ENCODE measurements at regions not wholly inside any gene's neighbourhood (a gene's known extent, or its start where the extent isn't known, plus 50 kb on each side); places are given as distances from the start of the nearest gene placed in this dataset.
A peak's percentile ranks its signal among the peaks of the same experiment; 100 is the strongest.

DNA sequence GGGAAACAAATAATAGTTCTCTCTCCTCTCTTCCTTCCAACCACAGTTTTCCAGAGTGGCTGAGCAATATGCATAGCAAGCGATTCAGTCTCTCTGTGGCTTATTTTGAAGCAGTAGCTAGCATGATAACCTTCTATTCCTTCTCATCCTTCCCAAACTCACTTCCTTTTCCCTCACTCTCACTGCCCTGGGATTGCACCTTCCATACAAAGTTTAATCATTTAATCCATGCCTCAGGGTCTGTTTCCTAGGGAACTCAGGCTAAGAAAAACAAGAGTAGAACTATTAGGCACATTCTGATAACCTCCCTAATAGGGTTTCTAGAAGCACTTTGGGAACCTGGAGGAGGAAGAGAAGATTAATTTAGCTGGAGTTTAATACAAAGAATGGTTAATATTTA is 97.7 kb upstream of the S1PR1 start:
- Histone ChIP-seq H3K4me1 (peaks cover 0 to 37% (median 29%) of the 10 kb centered on the region in 9 donors), H3K27ac (peak overlapping the region in 2 of 10 donors; percentile 21 to 29), H3K4me3 (no peak overlapping the region), H3K27me3 (no peaks in the 10 kb centered on the region), H3K36me3 (no peaks in the 10 kb centered on the region), H3K9me3 (no peaks in the 10 kb centered on the region)
- DNase-seq (no peak), ATAC-seq (peak in 1 of 8 donors; percentile 22)
- intact Hi-C loops (cut with DNase I) = loop anchor here in 9 of 10 donors (5.0 to 10.0 kb wide), 5 partner anchors 96 to 214 kb away; partner anchors contain the start of gene S1PR1 (in 5 of the 9)
- TF ChIP-seq, protein P1, sequence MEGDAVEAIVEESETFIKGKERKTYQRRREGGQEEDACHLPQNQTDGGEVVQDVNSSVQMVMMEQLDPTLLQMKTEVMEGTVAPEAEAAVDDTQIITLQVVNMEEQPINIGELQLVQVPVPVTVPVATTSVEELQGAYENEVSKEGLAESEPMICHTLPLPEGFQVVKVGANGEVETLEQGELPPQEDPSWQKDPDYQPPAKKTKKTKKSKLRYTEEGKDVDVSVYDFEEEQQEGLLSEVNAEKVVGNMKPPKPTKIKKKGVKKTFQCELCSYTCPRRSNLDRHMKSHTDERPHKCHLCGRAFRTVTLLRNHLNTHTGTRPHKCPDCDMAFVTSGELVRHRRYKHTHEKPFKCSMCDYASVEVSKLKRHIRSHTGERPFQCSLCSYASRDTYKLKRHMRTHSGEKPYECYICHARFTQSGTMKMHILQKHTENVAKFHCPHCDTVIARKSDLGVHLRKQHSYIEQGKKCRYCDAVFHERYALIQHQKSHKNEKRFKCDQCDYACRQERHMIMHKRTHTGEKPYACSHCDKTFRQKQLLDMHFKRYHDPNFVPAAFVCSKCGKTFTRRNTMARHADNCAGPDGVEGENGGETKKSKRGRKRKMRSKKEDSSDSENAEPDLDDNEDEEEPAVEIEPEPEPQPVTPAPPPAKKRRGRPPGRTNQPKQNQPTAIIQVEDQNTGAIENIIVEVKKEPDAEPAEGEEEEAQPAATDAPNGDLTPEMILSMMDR (IDR thresholded peaks at IDR 0.05) = no peak
- 52 to 57% methylated on average over 1 of the region's 1 CpG for WGBS, 2 donors

DNA sequence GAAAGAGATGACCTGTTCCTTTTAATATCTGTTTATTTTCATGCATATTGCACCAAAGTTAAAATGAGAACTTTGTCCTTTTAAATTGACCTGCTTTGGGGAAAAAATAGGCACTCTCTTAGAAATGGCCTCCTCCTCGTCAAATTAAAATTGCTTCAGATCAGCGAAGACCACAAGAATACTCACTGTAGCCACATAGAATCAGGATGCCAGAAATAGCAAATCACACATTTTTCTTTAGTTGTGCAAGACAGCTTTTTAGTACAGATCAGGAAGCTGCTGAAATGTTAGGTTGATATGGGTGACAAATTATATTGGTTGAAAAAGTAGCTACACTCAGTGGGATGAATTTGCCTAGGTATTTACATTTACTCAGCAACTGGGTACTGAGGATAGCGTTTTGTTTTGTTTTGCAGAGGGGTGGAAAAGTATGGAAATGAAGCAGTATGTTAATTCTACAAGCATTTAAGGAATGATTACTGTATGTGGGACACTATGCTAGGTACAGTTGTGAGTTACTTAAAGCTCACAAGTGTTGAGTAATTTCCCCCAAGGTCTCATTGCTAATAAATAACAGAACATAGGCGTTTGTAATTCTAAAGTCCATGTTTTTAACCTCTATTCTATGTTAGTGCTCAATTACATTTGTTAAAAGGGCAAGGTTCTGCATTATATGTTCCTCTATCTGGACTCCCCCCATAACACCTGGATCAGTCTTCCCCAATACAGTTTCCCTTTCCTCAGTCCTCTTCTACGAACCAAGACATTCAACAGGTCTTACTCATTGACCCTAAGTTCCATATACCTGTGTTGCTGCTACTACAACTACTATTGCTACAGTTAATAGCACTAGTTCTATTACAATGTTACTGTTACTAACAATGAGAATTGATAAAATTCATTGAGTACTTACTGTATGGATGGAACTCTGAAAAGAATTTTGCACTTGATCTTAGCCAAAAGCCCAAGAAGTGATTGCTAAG is 99.4 kb upstream of the S1PR1 start:
- DNase-seq (no peak), ATAC-seq (peak in 2 of 8 donors; percentile 26 to 28)
- Histone ChIP-seq H3K4me3 (no peak overlapping the region), H3K4me1 (peaks cover 0 to 37% (median 29%) of the 10 kb centered on the region in 9 donors), H3K36me3 (no peaks in the 10 kb centered on the region), H3K9me3 (no peaks in the 10 kb centered on the region), H3K27me3 (no peaks in the 10 kb centered on the region), H3K27ac (peak overlapping the region in 4 of 10 donors; percentile 5 to 50 (median 20))
- WGBS, 2 donors = 45 to 50% methylated on average over 5 of the region's 5 CpGs
- intact Hi-C loops (cut with DNase I) = loop anchor here (1.0 to 10.0 kb wide), 9 partner anchors 97 to 213 kb away; partner anchors contain the start of gene S1PR1 (in 6 of the 10)
- TF ChIP-seq, protein P1 (IDR thresholded peaks at IDR 0.05) = peak in 1 of 9 donors; percentile 14

DNA sequence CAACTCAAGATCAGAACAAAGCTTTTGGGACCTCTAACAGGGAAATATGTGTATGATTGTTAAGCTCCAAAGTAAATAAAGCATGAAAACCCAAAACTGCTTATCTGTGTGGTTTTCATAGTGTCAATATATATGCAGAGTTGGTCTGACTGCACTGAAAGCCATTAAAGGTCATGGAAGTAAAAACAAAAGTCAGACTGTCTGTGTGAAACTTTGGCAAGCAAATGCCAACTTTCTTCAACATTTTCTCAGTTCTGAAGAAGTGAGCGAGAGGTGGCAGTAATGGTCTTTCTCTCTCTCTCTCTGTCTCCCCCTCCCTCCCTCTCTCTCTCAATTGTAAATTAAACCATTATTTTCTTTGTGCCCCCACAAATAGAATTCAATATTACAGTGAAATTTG is 100.1 kb upstream of the S1PR1 start:
- DNase-seq (peak in 1 of 2 donors; percentile 25), ATAC-seq (peak in 7 of 8 donors; percentile 53 to 80 (median 69))
- H3K4me1 ChIP-seq = peaks cover 0 to 37% (median 29%) of the 10 kb centered on the region in 9 donors
- intact Hi-C loops (cut with DNase I) = loop anchor here (1.0 to 10.0 kb wide), 9 partner anchors 98 to 212 kb away; partner anchors contain the start of gene S1PR1 (in 6 of the 10)
- no peaks in the 10 kb centered on the region for H3K27me3 ChIP-seq
- peak overlapping the region in 5 of 10 donors; percentile 2 to 50 (median 5) for H3K27ac ChIP-seq
- H3K9me3 ChIP-seq = no peaks in the 10 kb centered on the region
- H3K36me3 ChIP-seq = no peaks in the 10 kb centered on the region
- no peak overlapping the region for H3K4me3 ChIP-seq
- TF ChIP-seq, protein P1 (IDR thresholded peaks at IDR 0.05) = peak in 6 of 9 donors; percentile 34 to 63 (median 54)
- WGBS, 2 donors = 31 to 35% methylated on average over 1 of the region's 1 CpG

DNA sequence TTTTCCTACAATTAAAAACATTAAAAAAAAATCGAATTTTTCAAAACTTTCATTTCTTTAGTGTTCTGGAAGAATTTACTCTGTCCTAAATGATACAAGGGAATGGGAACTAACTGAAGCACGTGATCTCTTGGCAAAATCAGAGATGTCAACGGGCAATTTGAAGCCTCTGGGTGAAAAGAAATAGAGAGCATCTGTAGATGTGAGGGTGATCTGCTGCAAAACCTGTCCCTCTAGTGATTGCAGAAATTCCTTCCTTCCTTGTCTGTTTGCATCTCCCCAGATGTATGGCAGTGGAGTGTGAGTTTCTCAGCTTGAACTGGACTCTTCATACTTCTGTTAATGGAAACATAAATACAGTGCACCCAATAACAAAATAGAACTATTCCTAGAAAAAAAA is 100.5 kb upstream of the S1PR1 start:
- Histone ChIP-seq H3K27me3 (no peaks in the 10 kb centered on the region), H3K36me3 (no peaks in the 10 kb centered on the region), H3K4me3 (no peak overlapping the region), H3K9me3 (no peaks in the 10 kb centered on the region), H3K27ac (peak overlapping the region in 3 of 10 donors; percentile 2 to 50 (median 5)), H3K4me1 (peaks cover 0 to 37% (median 29%) of the 10 kb centered on the region in 9 donors)
- DNase-seq = no peak
- TF ChIP-seq, protein P1 (IDR thresholded peaks at IDR 0.05) = no peak
- intact Hi-C loops (cut with DNase I) = loop anchor here (2.0 to 10.0 kb wide), 8 partner anchors 99 to 211 kb away; partner anchors contain the start of gene S1PR1 (in 6 of the 10)
- ATAC-seq = peak in 1 of 8 donors; percentile 19
- 33 to 40% methylated on average over 3 of the region's 3 CpGs for WGBS, 2 donors

Measured in heart right ventricle (tissue), 16 donors.